ENCODE measurements at regions not wholly inside any gene's neighbourhood (a gene's known extent, or its start where the extent isn't known, plus 50 kb on each side); places are given as distances from the start of the nearest gene placed in this dataset.

DNA sequence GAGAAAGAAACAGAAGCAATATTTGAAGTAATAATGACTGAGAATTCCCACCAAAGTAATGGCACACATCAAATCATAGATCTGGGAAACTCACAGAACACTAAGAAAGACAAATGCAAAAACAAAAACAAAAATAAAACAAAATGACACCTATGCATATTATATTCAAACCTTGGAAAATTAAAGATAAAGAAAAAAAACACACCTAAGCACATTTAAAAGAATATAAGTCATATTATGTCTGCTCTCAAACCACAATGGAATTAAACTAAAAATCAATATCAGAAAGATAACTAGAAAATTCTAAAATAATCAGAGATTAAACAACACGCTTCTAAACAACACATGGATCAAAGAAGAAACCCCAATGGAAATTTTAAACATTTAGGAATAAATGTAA is 59.7 kb upstream of the GALNT5 start:
- Mint-ChIP-seq H3K9me3 (ENCODE audit: low read depth) (no peaks in the 10 kb centered on the region), H3K27ac (no peak overlapping the region), H3K36me3 (no peaks in the 10 kb centered on the region), H3K4me3 (no peak overlapping the region), H3K4me1 (peaks cover 12% of the 10 kb centered on the region), H3K27me3 (peaks cover 12% of the 10 kb centered on the region)
- DNase-seq (no peak), ATAC-seq (no peak)
- CTCF ChIA-PET, result no interaction called here

GRCh38 chr2:157203651-157204050 is 53.9 kb upstream of the GALNT5 start:
- Mint-ChIP-seq H3K27ac (no peak overlapping the region), H3K4me3 (no peak overlapping the region), H3K4me1 (no peaks in the 10 kb centered on the region), H3K9me3 (ENCODE audit: low read depth) (no peaks in the 10 kb centered on the region), H3K27me3 (peaks cover 12% of the 10 kb centered on the region), H3K36me3 (no peaks in the 10 kb centered on the region)
- CTCF ChIA-PET, result no interaction called here
- ATAC-seq, result no peak
- no peak for DNase-seq

DNA sequence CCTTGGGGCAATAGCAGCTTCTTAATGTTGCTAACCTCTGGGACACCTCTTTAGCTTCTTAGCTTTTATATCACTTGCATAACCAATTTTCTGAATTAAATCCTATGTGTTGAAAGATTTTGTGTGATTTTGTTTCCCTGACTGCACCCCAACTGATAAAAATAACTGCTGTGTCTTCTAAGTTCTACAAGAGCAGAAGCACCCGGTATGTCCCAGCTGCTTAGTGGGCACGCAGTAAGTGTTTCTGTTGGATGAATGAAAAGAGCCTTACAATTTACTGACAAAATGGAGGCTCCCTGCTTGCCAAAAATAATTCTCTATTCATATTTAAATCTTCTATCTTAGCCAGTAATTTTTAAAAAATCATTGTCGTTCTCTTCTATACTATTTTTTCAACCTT is 53.1 kb upstream of the GALNT5 start:
- Mint-ChIP-seq H3K27ac (no peak overlapping the region), H3K27me3 (peaks cover 12% of the 10 kb centered on the region), H3K36me3 (no peaks in the 10 kb centered on the region), H3K4me1 (no peaks in the 10 kb centered on the region), H3K4me3 (no peak overlapping the region), H3K9me3 (ENCODE audit: low read depth) (no peaks in the 10 kb centered on the region)
- ATAC-seq (no peak), DNase-seq (no peak)
- CTCF ChIA-PET, result interaction anchor here (0.6 kb wide), 1 partner anchor 148 kb away, joined by 3 read pairs; no protein-coding TSS in a partner anchor

- peaks cover 12% of the 10 kb centered on the region for H3K27me3 Mint-ChIP-seq
- H3K4me1 Mint-ChIP-seq, result no peaks in the 10 kb centered on the region
- DNase-seq, result no peak
- no peaks in the 10 kb centered on the region for H3K9me3 Mint-ChIP-seq (ENCODE audit: low read depth)
- H3K36me3 Mint-ChIP-seq, result no peaks in the 10 kb centered on the region
- CTCF ChIA-PET, result no interaction called here
- H3K4me3 Mint-ChIP-seq, result no peak overlapping the region
- no peak for ATAC-seq
- H3K27ac Mint-ChIP-seq, result no peak overlapping the region
Observed at GRCh38 chr2:157206916-157207315, 50.6 kb upstream of the GALNT5 start.
